Neural cell (in vitro differentiated cells): ENCODE measurements at regions not wholly inside any gene's neighbourhood (a gene's known extent, or its start where the extent isn't known, plus 50 kb on each side); places are given as distances from the start of the nearest gene placed in this dataset.
"Not testable (repeated sequence)": the region's sequence is repeated elsewhere in the genome, so short reads cannot be mapped to it uniquely, and the experiment has no call there.

ENCODE experiments used
- H2AFZ ChIP-seq: fragments of 200-600, 300-800 bp; sonication (generic), shearing (Covaris generic); 2 replicates; pipeline ENCODE4 v1.6.0; 2014; ENCODE audit warnings: low read depth, mild to moderate bottlenecking, antibody characterized with exemption, low read length, moderate library complexity
- H3F3A ChIP-seq: fragments of 200-600 bp; shearing (Covaris generic); 2 replicates; pipeline ENCODE4 v1.6.1; 2016; ENCODE audit warnings: mild to moderate bottlenecking, moderate library complexity, mixed read lengths, antibody characterized with exemption, low read length; ENCODE audit not compliant: insufficient read depth, poor library complexity, severe bottlenecking
- H3K27ac ChIP-seq: fragments of 200-600, 300-800 bp; sonication (generic), shearing (Covaris generic); 2 replicates; pipeline ENCODE4 v1.5.1; 2014; ENCODE audit warnings: mild to moderate bottlenecking, low read length, moderate library complexity
- H3K27me3 ChIP-seq: fragments of 300-800, 200-600 bp; sonication (generic), shearing (Covaris generic); 2 replicates; pipeline ENCODE4 v1.6.0; 2014; ENCODE audit warnings: mild to moderate bottlenecking, low read depth, low read length, moderate library complexity; ENCODE audit not compliant: insufficient read depth
- H3K36me3 ChIP-seq: fragments of 300-800, 200-600 bp; sonication (generic), shearing (Covaris generic); 2 replicates; pipeline ENCODE4 v1.5.1; 2014; ENCODE audit warnings: mild to moderate bottlenecking, antibody characterized with exemption, low read length, moderate library complexity; ENCODE audit not compliant: insufficient read depth
- H3K4me2 ChIP-seq: fragments of 300-800, 200-600 bp; sonication (generic), shearing (Covaris generic); 2 replicates; pipeline ENCODE4 v1.6.0; 2014; ENCODE audit warnings: mild to moderate bottlenecking, low read length
- H3K4me3 ChIP-seq: fragments of 300-800, 200-600 bp; sonication (generic), shearing (Covaris generic); 2 replicates; pipeline ENCODE4 v1.5.1; 2014; ENCODE audit warnings: mild to moderate bottlenecking, low read length, moderate library complexity
- H3K79me2 ChIP-seq: fragments of 200-600 bp; shearing (Covaris generic); replicated peaks from 2 replicates; pipeline ENCODE4 v1.6.0; 2014; ENCODE audit warnings: mild to moderate bottlenecking, low read length, moderate library complexity; ENCODE audit not compliant: insufficient read depth
- H3K9ac ChIP-seq: fragments of 300-800, 200-600 bp; sonication (generic), shearing (Covaris generic); 2 replicates; pipeline ENCODE4 v1.6.1; 2016; ENCODE audit warnings: mild to moderate bottlenecking, low read length, mixed read lengths
- H3K9me2 ChIP-seq: fragments of 200-600 bp; shearing (Covaris generic); 2 replicates; pipeline ENCODE4 v1.6.1; 2016; ENCODE audit warnings: mild to moderate bottlenecking, low read length, mixed read lengths; ENCODE audit not compliant: insufficient read depth
- H3K9me3 ChIP-seq: fragments of 200-600, 300-800 bp; sonication (generic), shearing (Covaris generic); 2 replicates; pipeline ENCODE4 v1.6.1; 2016; ENCODE audit warnings: mild to moderate bottlenecking, mixed run types, low read length, moderate library complexity, mixed read lengths
- H4K20me1 ChIP-seq: fragments of 200-600 bp; shearing (Covaris generic); 2 replicates; pipeline ENCODE4 v1.6.1; 2016; ENCODE audit warnings: mild to moderate bottlenecking, mixed run types; ENCODE audit not compliant: insufficient read depth
- EP300 ChIP-seq: fragments of 450-650 bp; conservative IDR thresholded peaks from 2 replicates; pipeline ENCODE4 v1.6.1; 2014; ENCODE audit warnings: antibody characterized with exemption, mild to moderate bottlenecking, moderate library complexity; ENCODE audit not compliant: poor library complexity, severe bottlenecking
- EZH2 ChIP-seq: fragments of 200-600, 300-800 bp; shearing (Covaris generic), sonication (generic); IDR thresholded peaks from 2 replicates; pipeline ENCODE4 v1.6.1; 2014; ENCODE audit warnings: antibody characterized with exemption, low read length, borderline replicate concordance, mild to moderate bottlenecking; ENCODE audit not compliant: insufficient read depth, poor library complexity, severe bottlenecking
- MXI1 ChIP-seq: fragments of 450-650 bp; conservative IDR thresholded peaks from 2 replicates; pipeline ENCODE4 v1.6.1; 2014; ENCODE audit warnings: antibody characterized with exemption, mild to moderate bottlenecking; ENCODE audit not compliant: poor library complexity, severe bottlenecking
- POLR2AphosphoS5 ChIP-seq: IDR thresholded peaks from 2 replicates; pipeline ENCODE4 v1.6.1; 2012
- RAD21 ChIP-seq: fragments of 450-650 bp; conservative IDR thresholded peaks from 2 replicates; pipeline ENCODE4 v1.6.1; 2014; ENCODE audit warnings: antibody characterized with exemption, mild to moderate bottlenecking, moderate library complexity
- SMC3 ChIP-seq: fragments of 450-650 bp; conservative IDR thresholded peaks from 2 replicates; pipeline ENCODE4 v1.6.1; 2014; ENCODE audit warnings: antibody characterized with exemption, mild to moderate bottlenecking, moderate library complexity; ENCODE audit not compliant: poor library complexity
- TAF1 ChIP-seq: IDR thresholded peaks from 2 replicates; pipeline ENCODE4 v1.6.1; 2012; ENCODE audit warnings: low read depth
- TF ChIP-seq, protein P1 (sequence below): fragments of 450-650 bp; IDR thresholded peaks from 2 replicates; pipeline ENCODE4 v1.5.1; 2014; ENCODE audit warnings: antibody characterized with exemption, mild to moderate bottlenecking, moderate library complexity; ENCODE audit not compliant: poor library complexity, severe bottlenecking
- TF ChIP-seq, protein P2 (sequence below): IDR thresholded peaks from 2 replicates; pipeline ENCODE4 v1.6.1; 2012; ENCODE audit warnings: borderline replicate concordance

DNA sequence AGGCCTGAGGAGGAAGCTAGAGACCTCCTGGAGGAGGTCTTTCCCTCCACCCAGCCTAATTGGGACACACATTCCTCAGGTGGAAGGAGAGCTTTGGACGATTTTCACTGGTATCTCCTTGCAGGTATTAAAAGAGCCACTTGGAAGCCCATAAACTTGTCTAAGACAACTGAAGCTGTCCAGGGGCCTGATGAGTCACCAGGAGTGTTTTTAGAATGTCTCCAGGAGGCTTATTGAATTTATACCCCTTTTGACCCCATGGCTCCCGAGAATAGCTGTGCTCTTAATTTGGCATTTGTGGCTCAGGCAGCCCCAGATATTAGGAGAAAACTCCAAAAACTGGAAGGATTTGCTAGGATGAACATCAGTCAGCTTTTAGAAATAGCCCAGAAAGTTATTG is 922.7 kb upstream of the AMELY start:
- H3K79me2 ChIP-seq, result no peaks in the 10 kb centered on the region

DNA sequence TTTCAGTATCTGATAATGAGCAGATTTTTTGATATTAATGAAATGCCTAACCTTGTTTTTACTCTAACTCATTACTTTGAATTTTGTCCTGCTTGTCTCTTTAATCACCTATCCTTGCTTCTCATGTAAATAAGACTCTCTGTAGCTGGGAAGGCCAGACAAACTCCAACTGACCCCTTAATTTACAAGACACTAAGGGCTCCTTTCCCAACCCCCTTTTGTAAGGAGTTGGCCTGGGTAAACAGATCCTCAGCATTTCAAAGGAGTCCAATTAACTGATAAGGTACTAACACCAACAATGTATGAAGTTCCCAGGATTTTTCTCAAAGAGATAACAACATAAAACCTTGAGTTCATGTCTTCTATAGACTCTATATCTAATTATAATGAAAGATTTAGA is 919.3 kb upstream of the AMELY start:
- not testable (repeated sequence) for H4K20me1 ChIP-seq, H3K9me3 ChIP-seq, H3K4me2 ChIP-seq, H3K27ac ChIP-seq, H3K9me2 ChIP-seq, H3K4me3 ChIP-seq, H3K27me3 ChIP-seq, H3K36me3 ChIP-seq, H3K9ac ChIP-seq, H2AFZ ChIP-seq, H3K79me2 ChIP-seq, H3F3A ChIP-seq

More for the DNA sequence above, 922.7 kb upstream of the AMELY start:
- H3K27ac ChIP-seq, result no peak overlapping the region
- H3K36me3 ChIP-seq, result no peaks in the 10 kb centered on the region
- no peak overlapping the region for H3K4me2 ChIP-seq
- H3K27me3 ChIP-seq, result no peaks in the 10 kb centered on the region
- no peak overlapping the region for H2AFZ ChIP-seq
- H3K4me3 ChIP-seq, result no peak overlapping the region
- TF ChIP-seq, protein P1, sequence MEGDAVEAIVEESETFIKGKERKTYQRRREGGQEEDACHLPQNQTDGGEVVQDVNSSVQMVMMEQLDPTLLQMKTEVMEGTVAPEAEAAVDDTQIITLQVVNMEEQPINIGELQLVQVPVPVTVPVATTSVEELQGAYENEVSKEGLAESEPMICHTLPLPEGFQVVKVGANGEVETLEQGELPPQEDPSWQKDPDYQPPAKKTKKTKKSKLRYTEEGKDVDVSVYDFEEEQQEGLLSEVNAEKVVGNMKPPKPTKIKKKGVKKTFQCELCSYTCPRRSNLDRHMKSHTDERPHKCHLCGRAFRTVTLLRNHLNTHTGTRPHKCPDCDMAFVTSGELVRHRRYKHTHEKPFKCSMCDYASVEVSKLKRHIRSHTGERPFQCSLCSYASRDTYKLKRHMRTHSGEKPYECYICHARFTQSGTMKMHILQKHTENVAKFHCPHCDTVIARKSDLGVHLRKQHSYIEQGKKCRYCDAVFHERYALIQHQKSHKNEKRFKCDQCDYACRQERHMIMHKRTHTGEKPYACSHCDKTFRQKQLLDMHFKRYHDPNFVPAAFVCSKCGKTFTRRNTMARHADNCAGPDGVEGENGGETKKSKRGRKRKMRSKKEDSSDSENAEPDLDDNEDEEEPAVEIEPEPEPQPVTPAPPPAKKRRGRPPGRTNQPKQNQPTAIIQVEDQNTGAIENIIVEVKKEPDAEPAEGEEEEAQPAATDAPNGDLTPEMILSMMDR, result no peak
- TF ChIP-seq, protein P2, sequence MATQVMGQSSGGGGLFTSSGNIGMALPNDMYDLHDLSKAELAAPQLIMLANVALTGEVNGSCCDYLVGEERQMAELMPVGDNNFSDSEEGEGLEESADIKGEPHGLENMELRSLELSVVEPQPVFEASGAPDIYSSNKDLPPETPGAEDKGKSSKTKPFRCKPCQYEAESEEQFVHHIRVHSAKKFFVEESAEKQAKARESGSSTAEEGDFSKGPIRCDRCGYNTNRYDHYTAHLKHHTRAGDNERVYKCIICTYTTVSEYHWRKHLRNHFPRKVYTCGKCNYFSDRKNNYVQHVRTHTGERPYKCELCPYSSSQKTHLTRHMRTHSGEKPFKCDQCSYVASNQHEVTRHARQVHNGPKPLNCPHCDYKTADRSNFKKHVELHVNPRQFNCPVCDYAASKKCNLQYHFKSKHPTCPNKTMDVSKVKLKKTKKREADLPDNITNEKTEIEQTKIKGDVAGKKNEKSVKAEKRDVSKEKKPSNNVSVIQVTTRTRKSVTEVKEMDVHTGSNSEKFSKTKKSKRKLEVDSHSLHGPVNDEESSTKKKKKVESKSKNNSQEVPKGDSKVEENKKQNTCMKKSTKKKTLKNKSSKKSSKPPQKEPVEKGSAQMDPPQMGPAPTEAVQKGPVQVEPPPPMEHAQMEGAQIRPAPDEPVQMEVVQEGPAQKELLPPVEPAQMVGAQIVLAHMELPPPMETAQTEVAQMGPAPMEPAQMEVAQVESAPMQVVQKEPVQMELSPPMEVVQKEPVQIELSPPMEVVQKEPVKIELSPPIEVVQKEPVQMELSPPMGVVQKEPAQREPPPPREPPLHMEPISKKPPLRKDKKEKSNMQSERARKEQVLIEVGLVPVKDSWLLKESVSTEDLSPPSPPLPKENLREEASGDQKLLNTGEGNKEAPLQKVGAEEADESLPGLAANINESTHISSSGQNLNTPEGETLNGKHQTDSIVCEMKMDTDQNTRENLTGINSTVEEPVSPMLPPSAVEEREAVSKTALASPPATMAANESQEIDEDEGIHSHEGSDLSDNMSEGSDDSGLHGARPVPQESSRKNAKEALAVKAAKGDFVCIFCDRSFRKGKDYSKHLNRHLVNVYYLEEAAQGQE, result no peak
- TF ChIP-seq EZH2 (no peak), MXI1 (no peak), EP300 (no peak), RAD21 (no peak), POLR2AphosphoS5 (no peak), SMC3 (no peak)
- H4K20me1 ChIP-seq, result no peaks in the 10 kb centered on the region
- no peaks in the 10 kb centered on the region for H3K9me3 ChIP-seq
- no peaks in the 10 kb centered on the region for H3K9me2 ChIP-seq
- H3K9ac ChIP-seq, result no peak overlapping the region
- no peaks in the 10 kb centered on the region for H3F3A ChIP-seq

DNA sequence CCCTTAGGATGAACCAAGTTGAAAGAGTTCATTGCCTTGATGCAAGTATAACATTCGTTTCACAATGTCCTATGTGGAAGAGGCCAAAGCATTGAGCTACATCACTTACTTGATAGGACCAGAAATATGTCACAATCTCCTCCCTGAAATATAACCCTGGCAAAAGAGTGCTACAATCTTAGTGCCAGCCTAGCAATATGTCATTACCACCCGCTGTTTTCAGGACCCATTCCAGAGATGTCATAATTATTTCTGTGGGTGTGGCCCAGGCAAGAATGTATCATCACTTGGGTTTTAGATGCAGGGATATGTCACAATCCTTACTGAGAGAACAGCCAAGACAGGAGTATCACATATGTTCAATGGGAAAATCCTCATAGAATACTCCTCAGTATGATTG is 915.0 kb upstream of the AMELY start:
- H3K4me2 ChIP-seq, result no peak overlapping the region
- H4K20me1 ChIP-seq, result no peaks in the 10 kb centered on the region
- H3K9me2 ChIP-seq, result no peaks in the 10 kb centered on the region
- H3K4me3 ChIP-seq, result no peak overlapping the region
- no peak overlapping the region for H3K9ac ChIP-seq
- TF ChIP-seq EZH2, result no peak
- no peak for TF ChIP-seq MXI1
- no peak for TF ChIP-seq EP300
- no peak for TF ChIP-seq POLR2AphosphoS5
- no peak for TF ChIP-seq RAD21
- no peak for TF ChIP-seq SMC3
- TF ChIP-seq, protein P1, result no peak
- TF ChIP-seq TAF1, result no peak
- TF ChIP-seq, protein P2, result no peak
- H3K27ac ChIP-seq, result no peak overlapping the region
- no peaks in the 10 kb centered on the region for H3K27me3 ChIP-seq
- no peak overlapping the region for H2AFZ ChIP-seq
- H3K36me3 ChIP-seq, result no peaks in the 10 kb centered on the region
- H3F3A ChIP-seq, result no peaks in the 10 kb centered on the region
- H3K79me2 ChIP-seq, result no peaks in the 10 kb centered on the region
- no peaks in the 10 kb centered on the region for H3K9me3 ChIP-seq
